HepG2 (cell line): ENCODE measurements at regions not wholly inside any gene's neighbourhood (a gene's known extent, or its start where the extent isn't known, plus 50 kb on each side); places are given as distances from the start of the nearest gene placed in this dataset.

Experiments
- BRF2 ChIP-seq: sonication (generic); formaldehyde crosslinking; IDR thresholded peaks from 2 replicates; pipeline ENCODE4 v1.8.1; 2022; ENCODE audit warnings: mild to moderate bottlenecking, missing genetic modification reagents
- CC2D1A ChIP-seq: sonication (generic); formaldehyde crosslinking; IDR thresholded peaks from 2 replicates; pipeline ENCODE4 v1.8.1; 2023; ENCODE audit warnings: mild to moderate bottlenecking, missing genetic modification reagents
- FIP1L1 ChIP-seq: fragments of 200-400 bp; formaldehyde crosslinking; IDR thresholded peaks from 2 replicates; pipeline ENCODE4 v1.6.1; 2018; ENCODE audit warnings: low read depth, mild to moderate bottlenecking, low read length, moderate library complexity, borderline replicate concordance; ENCODE audit not compliant: insufficient read depth
- FOXP4 ChIP-seq: sonication (generic); formaldehyde crosslinking; IDR thresholded peaks from 2 replicates; pipeline ENCODE4 v1.4.0; 2020; ENCODE audit warnings: missing genetic modification reagents
- HMG20A ChIP-seq: IDR thresholded peaks from 2 replicates; pipeline ENCODE4 v1.6.1; 2016; ENCODE audit warnings: borderline replicate concordance
- HNRNPK ChIP-seq: fragments of 200-400 bp; formaldehyde crosslinking; IDR thresholded peaks from 2 replicates; pipeline ENCODE4 v1.6.1; 2018; ENCODE audit warnings: low read length, low read depth, moderate library complexity, mild to moderate bottlenecking; ENCODE audit not compliant: poor library complexity, severe bottlenecking
- IKZF4 ChIP-seq: sonication (generic); formaldehyde crosslinking; IDR thresholded peaks from 2 replicates; pipeline ENCODE4 v1.5.1; 2020; ENCODE audit warnings: borderline replicate concordance, mild to moderate bottlenecking, low read depth, missing genetic modification reagents; ENCODE audit errors: not compliant biosample characterization
- LCORL ChIP-seq, 2 experiments: fragments of 450-650 bp in 1 of 2; sonication (generic) in 1 of 2; formaldehyde crosslinking in 1 of 2; IDR thresholded peaks; 2 replicates each; pipeline versions ENCODE4 v1.5.0 to v1.6.1; 2017 to 2020; ENCODE audit warnings: antibody characterized with exemption in 1 of 2, missing genetic modification reagents in 1 of 2
- MAX ChIP-seq: IDR thresholded peaks from 2 replicates; pipeline ENCODE4 v1.6.1; 2012; ENCODE audit warnings: inconsistent platforms
- MXD4 ChIP-seq: IDR thresholded peaks from 2 replicates; pipeline ENCODE4 v1.6.1; 2016; ENCODE audit warnings: mild to moderate bottlenecking, missing biosample characterization, missing genetic modification reagents
- MYC ChIP-seq: sonication (generic); formaldehyde crosslinking; IDR thresholded peaks from 2 replicates; pipeline ENCODE4 v1.9.0; 2021; ENCODE audit warnings: missing genetic modification reagents, borderline replicate concordance
- PHF21A ChIP-seq: sonication (generic); formaldehyde crosslinking; IDR thresholded peaks from 2 replicates; pipeline ENCODE4 v1.5.0; 2020; ENCODE audit warnings: mild to moderate bottlenecking, missing genetic modification reagents
- RBFOX2 ChIP-seq: fragments of 200-400 bp; formaldehyde crosslinking; IDR thresholded peaks from 2 replicates; pipeline ENCODE4 v1.6.1; 2017; ENCODE audit warnings: low read depth, mild to moderate bottlenecking, low read length
- RFX1 ChIP-seq: fragments of 450-650 bp; IDR thresholded peaks from 2 replicates; pipeline ENCODE4 v1.6.1; 2017
- TBL1XR1 ChIP-seq: fragments of 150-350 bp; IDR thresholded peaks from 2 replicates; pipeline ENCODE4 v1.6.1; 2014; ENCODE audit warnings: borderline replicate concordance, low read length; ENCODE audit not compliant: partially characterized antibody
- TOE1 ChIP-seq: sonication (generic); formaldehyde crosslinking; IDR thresholded peaks from 2 replicates; pipeline ENCODE4 v1.4.0; 2020; ENCODE audit warnings: mild to moderate bottlenecking, missing genetic modification reagents
- ZBED4 ChIP-seq: sonication (generic); formaldehyde crosslinking; IDR thresholded peaks from 2 replicates; pipeline ENCODE4 v1.4.0; 2020; ENCODE audit warnings: missing genetic modification reagents, borderline replicate concordance
- ZNF17 ChIP-seq: sonication (generic); formaldehyde crosslinking; IDR thresholded peaks from 2 replicates; pipeline ENCODE4 v1.5.0; 2020; ENCODE audit warnings: mild to moderate bottlenecking, missing genetic modification reagents
- ZNF670 ChIP-seq: sonication (generic); formaldehyde crosslinking; IDR thresholded peaks from 2 replicates; pipeline ENCODE4 v1.8.0; 2022; ENCODE audit warnings: mild to moderate bottlenecking, missing genetic modification reagents, borderline replicate concordance
- ZZZ3 ChIP-seq: sonication (generic); formaldehyde crosslinking; IDR thresholded peaks from 2 replicates; pipeline ENCODE4 v1.4.0; 2020; ENCODE audit warnings: missing genetic modification reagents, mild to moderate bottlenecking, borderline replicate concordance

- TF ChIP-seq ZZZ3 (CRISPR knock-in tag) (no peak), ZNF670 (no peak), RFX1 (no peak), MXD4 (CRISPR knock-in tag) (no peak), IKZF4 (CRISPR knock-in tag) (no peak), ZNF17 (CRISPR knock-in tag) (no peak), LCORL (IDR thresholded peaks at IDR 0.05) (no peak), LCORL (CRISPR knock-in tag; IDR thresholded peaks at IDR 0.05) (peak; percentile 92), TOE1 (CRISPR knock-in tag) (no peak; the same call in 1 of the 2 replicates), PHF21A (CRISPR knock-in tag) (peak; percentile 87), MAX (peak; percentile 64), HNRNPK (no peak), MYC (CRISPR knock-in tag) (no peak; the same call in 1 of the 2 replicates), FOXP4 (CRISPR knock-in tag) (peak; percentile 67), TBL1XR1 (no peak), RBFOX2 (no peak), FIP1L1 (no peak), ZBED4 (CRISPR knock-in tag) (peak; percentile 78; the same call in 1 of the 2 replicates), HMG20A (peak; percentile 53; the same call in 1 of the 2 replicates), BRF2 (no peak), CC2D1A (CRISPR knock-in tag) (no peak)
Measured at GRCh38 chr16:87241137-87241771, 75.9 kb downstream of the C16orf95 start (continued).
